H1 (cell line): ENCODE measurements at regions not wholly inside any gene's neighbourhood (a gene's known extent, or its start where the extent isn't known, plus 50 kb on each side); places are given as distances from the start of the nearest gene placed in this dataset.

Source experiments
- CTCF ChIA-PET: fragments of 300-600 bp; sonication (Branson Sonifier 250); formaldehyde crosslinking; loops from one replicate; lab custom pipeline; 2021; ENCODE audit not compliant: partially characterized antibody; lab: Charles Lee
- POLR2A ChIA-PET: fragments of 300-600 bp; sonication (Branson Sonifier 250); formaldehyde crosslinking; loops from one replicate; lab custom pipeline; 2021; ENCODE audit warnings: inconsistent platforms; ENCODE audit not compliant: partially characterized antibody; lab: Charles Lee
- DNase-seq, 2 experiments: peaks; one replicate each; pipeline versions ENCODE4 v3.0.0 to v3.0.0-alpha.2; 2010 to 2022; ENCODE audit warnings: low spot score in 2 of 2, low read depth in 1 of 2, mixed read lengths in 1 of 2
- FAIRE-seq: peaks from 2 replicates; lab custom pipeline; 2011; peaks lifted over from hg19 to GRCh38; lab: Jason Lieb, UNC
- H2AFZ ChIP-seq: 2 replicates; pipeline ENCODE4 v1.8.1; 2012; ENCODE audit warnings: low read length, inconsistent platforms
- H2AK5ac ChIP-seq: 2 replicates; pipeline ENCODE4 v1.6.1; 2013; ENCODE audit warnings: low read depth, low read length
- H2BK120ac ChIP-seq: replicated peaks from 2 replicates; pipeline ENCODE3; 2013; ENCODE audit warnings: low read depth, low read length, inconsistent platforms
- H2BK12ac ChIP-seq: 2 replicates; pipeline ENCODE4 v1.6.1; 2013; ENCODE audit warnings: low read depth, low read length
- H2BK15ac ChIP-seq: 2 replicates; pipeline ENCODE4 v1.6.1; 2013; ENCODE audit warnings: low read length
- H2BK20ac ChIP-seq: 2 replicates; pipeline ENCODE4 v1.6.1; 2013; ENCODE audit warnings: low read length
- H2BK5ac ChIP-seq: 2 replicates; pipeline ENCODE4 v1.6.1; 2013; ENCODE audit warnings: low read depth, low read length
- H3K14ac ChIP-seq: 2 replicates; pipeline ENCODE4 v1.6.1; 2013; ENCODE audit warnings: inconsistent platforms; ENCODE audit not compliant: insufficient read length
- H3K18ac ChIP-seq: 2 replicates; pipeline ENCODE4 v1.6.1; 2013; ENCODE audit warnings: low read length; ENCODE audit errors: extremely low read depth
- H3K23ac ChIP-seq: 2 replicates; pipeline ENCODE4 v1.6.1; 2013; ENCODE audit warnings: inconsistent platforms; ENCODE audit not compliant: insufficient read length
- H3K23me2 ChIP-seq: 2 replicates; pipeline ENCODE4 v1.6.1; 2013; ENCODE audit warnings: low read depth, low read length
- H3K27ac ChIP-seq: 2 replicates; pipeline ENCODE4 v1.6.1; 2011; ENCODE audit warnings: low read depth, low read length, inconsistent platforms
- H3K27me3 ChIP-seq, 4 experiments: replicated peaks in 1 of 4; 1 replicate in 1 of 4; 2 replicates in 3 of 4; pipeline versions ENCODE4 v1.6.1 to v1.8.1; 2011 to 2013; ENCODE audit warnings: low read length in 3 of 4, mild to moderate bottlenecking in 3 of 4, inconsistent platforms in 2 of 4, mixed read lengths in 2 of 4, moderate library complexity in 1 of 4; ENCODE audit not compliant: control insufficient read depth in 3 of 4, insufficient read depth in 3 of 4; ENCODE audit errors: extremely low read depth in 1 of 4
- H3K36me3 ChIP-seq, 4 experiments: 2 replicates each; pipeline versions ENCODE4 v1.6.1 to v1.8.1; 2011 to 2013; ENCODE audit warnings: mild to moderate bottlenecking in 4 of 4, low read length in 3 of 4, moderate library complexity in 2 of 4, control low read depth in 1 of 4, inconsistent platforms in 1 of 4; ENCODE audit not compliant: insufficient read depth in 4 of 4, control insufficient read depth in 2 of 4
- H3K4ac ChIP-seq: replicated peaks from 2 replicates; pipeline ENCODE3; 2013; ENCODE audit warnings: low read length, low read depth, mixed read lengths, inconsistent platforms; ENCODE audit not compliant: insufficient read length
- H3K4me1 ChIP-seq, 4 experiments: replicated peaks in 1 of 4; 1 replicate in 1 of 4; 2 replicates in 3 of 4; pipeline versions ENCODE4 v1.6.1 to v1.8.1; 2011 to 2013; ENCODE audit warnings: low read length in 3 of 4, inconsistent platforms in 2 of 4, mixed read lengths in 1 of 4; ENCODE audit not compliant: insufficient read depth in 4 of 4, control insufficient read depth in 3 of 4
- H3K4me2 ChIP-seq, 2 experiments: 2 replicates each; pipeline versions ENCODE4 v1.6.1 to v1.8.1; 2011 to 2013; ENCODE audit warnings: low read depth in 2 of 2, low read length in 2 of 2, control low read depth in 1 of 2, inconsistent platforms in 1 of 2, mild to moderate bottlenecking in 1 of 2; ENCODE audit not compliant: insufficient read depth in 1 of 2
- H3K4me3 ChIP-seq, 4 experiments: fragments of 200-600, 300-600 bp in 1 of 4; sonication (generic), shearing (Covaris generic), sonication (Bioruptor Twin) in 1 of 4; 2 replicates each; pipeline versions ENCODE4 v1.5.1 to v1.8.1; 2011 to 2016; ENCODE audit warnings: low read length in 4 of 4, low read depth in 3 of 4, control low read depth in 2 of 4, inconsistent platforms in 2 of 4, mild to moderate bottlenecking in 2 of 4, mixed read lengths in 1 of 4, moderate library complexity in 1 of 4; ENCODE audit not compliant: insufficient read depth in 2 of 4; ENCODE audit errors: extremely low read depth in 1 of 4
- H3K56ac ChIP-seq: replicated peaks from 2 replicates; pipeline ENCODE3; 2013; ENCODE audit warnings: low read depth, mild to moderate bottlenecking, mixed read lengths, low read length, inconsistent platforms; ENCODE audit not compliant: insufficient read length
- H3K79me1 ChIP-seq: 2 replicates; pipeline ENCODE4 v1.6.1; 2013; ENCODE audit warnings: low read depth, low read length, control low read depth
- H3K79me2 ChIP-seq, 2 experiments: 2 replicates each; pipeline versions ENCODE4 v1.6.1 to v1.8.1; 2012 to 2013; ENCODE audit warnings: low read length in 2 of 2, mild to moderate bottlenecking in 2 of 2, inconsistent platforms in 1 of 2; ENCODE audit not compliant: insufficient read depth in 2 of 2, control insufficient read depth in 1 of 2
- H3K9ac ChIP-seq, 4 experiments: replicated peaks in 1 of 4; 1 replicate in 1 of 4; 2 replicates in 3 of 4; pipeline versions ENCODE4 v1.6.1 to v1.8.1; 2011 to 2013; ENCODE audit warnings: low read depth in 3 of 4, low read length in 3 of 4, control low read depth in 2 of 4, mild to moderate bottlenecking in 2 of 4, moderate library complexity in 2 of 4, inconsistent platforms in 1 of 4; ENCODE audit errors: extremely low read depth in 1 of 4
- H3K9me3 ChIP-seq, 2 experiments: 2 replicates each; pipeline versions ENCODE4 v1.6.1 to v1.8.1; 2012 to 2013; ENCODE audit warnings: mild to moderate bottlenecking in 2 of 2, moderate library complexity in 2 of 2, control low read depth in 1 of 2, inconsistent platforms in 1 of 2, low read depth in 1 of 2, low read length in 1 of 2, mixed read lengths in 1 of 2; ENCODE audit not compliant: insufficient read depth in 2 of 2
- H4K20me1 ChIP-seq, 2 experiments: replicated peaks in 1 of 2; 2 replicates each; pipeline versions ENCODE3 to v1.8.1; 2011 to 2013; ENCODE audit warnings: inconsistent platforms in 2 of 2, low read length in 2 of 2, mild to moderate bottlenecking in 1 of 2; ENCODE audit not compliant: insufficient read depth in 2 of 2, control insufficient read depth in 1 of 2
- H4K5ac ChIP-seq: 2 replicates; pipeline ENCODE4 v1.6.1; 2013; ENCODE audit warnings: low read length, low read depth, mixed read lengths, inconsistent platforms; ENCODE audit not compliant: insufficient read length
- H4K8ac ChIP-seq: 2 replicates; pipeline ENCODE4 v1.8.0; 2013; ENCODE audit warnings: mild to moderate bottlenecking, moderate library complexity, low read length, inconsistent platforms; ENCODE audit not compliant: insufficient read depth; ENCODE audit errors: extremely low read depth
- H4K91ac ChIP-seq: replicated peaks from 2 replicates; pipeline ENCODE3; 2013; ENCODE audit warnings: low read length, mixed read lengths, inconsistent platforms; ENCODE audit not compliant: insufficient read length
- CHD1 ChIP-seq: IDR thresholded peaks from 2 replicates; pipeline ENCODE4 v1.6.1; 2012; ENCODE audit warnings: low read depth, low read length, improper control_type of control experiment
- CHD2 ChIP-seq: IDR thresholded peaks from 2 replicates; pipeline ENCODE4 v1.6.1; 2012; ENCODE audit warnings: low read length, improper control_type of control experiment
- CTBP2 ChIP-seq: IDR thresholded peaks from 2 replicates; pipeline ENCODE4 v1.7.0; 2011; ENCODE audit warnings: borderline replicate concordance, mild to moderate bottlenecking, moderate library complexity, mixed read lengths, low read length; ENCODE audit not compliant: insufficient read depth, insufficient read length
- EGR1 ChIP-seq: IDR thresholded peaks from 2 replicates; pipeline ENCODE4 v1.6.1; 2011; ENCODE audit warnings: low read depth, low read length, borderline replicate concordance
- MAFK ChIP-seq: IDR thresholded peaks from 2 replicates; pipeline ENCODE4 v1.6.1; 2012; ENCODE audit warnings: low read depth, mild to moderate bottlenecking, improper control_type of control experiment, low read length
- RFX5 ChIP-seq: IDR thresholded peaks from 2 replicates; pipeline ENCODE4 v1.6.1; 2011; ENCODE audit warnings: low read depth, low read length, improper control_type of control experiment, borderline replicate concordance
- SIRT6 ChIP-seq: IDR thresholded peaks from one replicate; pipeline ENCODE4 v1.7.1; 2012; ENCODE audit warnings: low read length, inconsistent platforms
- WGBS, 2 experiments: shearing (Covaris generic) in 1 of 2; methylation state at CpG; one replicate each; pipeline versions ENCODE4 v1.1.6 to v1.1.7; 2013 to 2015; ENCODE audit warnings: low lambda C conversion rate in 2 of 2, mixed read lengths in 2 of 2, inconsistent platforms in 1 of 2, low coverage in 1 of 2, missing lambda C conversion rate in 1 of 2; ENCODE audit not compliant: insufficient replicate concordance in 2 of 2, insufficient coverage in 1 of 2, insufficient read length in 1 of 2; ENCODE audit errors: extremely low coverage in 1 of 2, missing lambda C conversion rate in 1 of 2; 5-methylcytosine and 5-hydroxymethylcytosine counted together

GRCh38 chr17:34733333-34733732 is 154.0 kb downstream of the TMEM132E start:
- FAIRE-seq (no peak), DNase-seq (no peak)
- Histone ChIP-seq H2BK120ac (no peak overlapping the region), H3K27me3 (no peaks in the 10 kb centered on the region), H3K9ac (no peak overlapping the region), H2AFZ (no peak overlapping the region), H3K27ac (no peak overlapping the region), H2AK5ac (no peak overlapping the region), H3K18ac (no peak overlapping the region), H2BK20ac (no peak overlapping the region), H3K79me1 (no peaks in the 10 kb centered on the region), H3K36me3 (no peaks in the 10 kb centered on the region), H3K14ac (no peak overlapping the region), H3K23ac (no peak overlapping the region), H3K4ac (no peak overlapping the region), H3K79me2 (no peaks in the 10 kb centered on the region), H4K20me1 (no peaks in the 10 kb centered on the region), H4K91ac (no peak overlapping the region), H3K4me1 (no peaks in the 10 kb centered on the region; a peak in 1 of 7 replicates), H3K4me2 (no peak overlapping the region), H3K56ac (no peak overlapping the region), H3K4me3 (no peak overlapping the region), H3K23me2 (no peaks in the 10 kb centered on the region), H4K5ac (no peak overlapping the region), H4K8ac (no peak overlapping the region), H2BK5ac (no peak overlapping the region), H3K9me3 (peaks cover 4 to 5% of the 10 kb centered on the region in 2 experiments; a peak in 1 of 4 replicates), H2BK15ac (no peak overlapping the region), H2BK12ac (no peak overlapping the region)
- no peak for TF ChIP-seq MAFK
- TF ChIP-seq CHD1: no peak
- no peak for TF ChIP-seq CTBP2
- TF ChIP-seq RFX5: no peak
- TF ChIP-seq SIRT6: no peak
- TF ChIP-seq CHD2: no peak
- no peak for TF ChIP-seq EGR1
- 65% methylated on average over 4 of the region's 5 CpGs; no CpG with 5 or more reads in 1 of the 2 experiments for whole genome bisulfite sequencing, 2 experiments
- ChIA-PET POLR2A (no interaction called here), CTCF (interaction anchor here (0.7 to 1.3 kb wide), 5 partner anchors 11 to 214 kb away, joined by 3 to 4 read pairs (median 3); no protein-coding TSS in a partner anchor)
